Prostate gland (tissue), 2 donors: ENCODE measurements at regions not wholly inside any gene's neighbourhood (a gene's known extent, or its start where the extent isn't known, plus 50 kb on each side); places are given as distances from the start of the nearest gene placed in this dataset.

ENCODE experiments used
- DNase-seq: peaks from one replicate; pipeline ENCODE4 v3.0.0-alpha.2; 2019; ENCODE audit warnings: low spot score
- H3K27ac ChIP-seq, 2 donors: fragments of 200-600 bp; sonication (generic); 2 replicates each; pipeline ENCODE4 v1.5.1; 2017 to 2019
- H3K27me3 ChIP-seq: fragments of 200-600 bp; sonication (generic); replicated peaks from 2 replicates; pipeline ENCODE4 v1.5.1; 2019; ENCODE audit not compliant: insufficient read depth
- H3K36me3 ChIP-seq, 2 donors: fragments of 200-600 bp; sonication (generic); 1 replicate in 1 of 2; 2 replicates in 1 of 2; pipeline versions ENCODE4 v1.5.1 to v1.8.1; 2017 to 2019
- H3K4me1 ChIP-seq: fragments of 200-600 bp; sonication (generic); replicated peaks from 2 replicates; pipeline ENCODE4 v1.5.1; 2019
- H3K4me3 ChIP-seq, 2 donors: fragments of 200-600 bp; sonication (generic); 2 replicates each; pipeline ENCODE4 v1.5.1; 2017 to 2019
- H3K9me3 ChIP-seq: fragments of 200-600 bp; sonication (generic); 2 replicates; pipeline ENCODE4 v1.5.1; 2017
- POLR2A ChIP-seq: fragments of 450-650 bp; IDR thresholded peaks from one replicate; pipeline ENCODE4 v1.6.1; 2016; ENCODE audit warnings: antibody characterized with exemption, mild to moderate bottlenecking
- POLR2AphosphoS5 ChIP-seq: sonication (generic); formaldehyde crosslinking; IDR thresholded peaks from one replicate; pipeline ENCODE4 v1.6.1; 2017; ENCODE audit warnings: antibody characterized with exemption
- WGBS: methylation state at CpG from one replicate; pipeline ENCODE4 v1.1.5; 2018; 5-methylcytosine and 5-hydroxymethylcytosine counted together
- intact Hi-C: fragments of 100-400 bp; cut with DNase I; formaldehyde crosslinking; loops from one replicate; pipeline ENCODE4 v1.14.2; 2022
- TF ChIP-seq, protein P1 (sequence below), 4 experiments: fragments of 200-600 bp in 2 of 4; fragments of 450-650 bp in 2 of 4; sonication (generic) in 2 of 4; IDR thresholded peaks; 1 replicate in 3 of 4; 2 replicates in 1 of 4; pipeline ENCODE4 v1.5.1; 2016 to 2019; ENCODE audit warnings: antibody characterized with exemption in 4 of 4, mild to moderate bottlenecking in 2 of 4, moderate library complexity in 2 of 4

DNA sequence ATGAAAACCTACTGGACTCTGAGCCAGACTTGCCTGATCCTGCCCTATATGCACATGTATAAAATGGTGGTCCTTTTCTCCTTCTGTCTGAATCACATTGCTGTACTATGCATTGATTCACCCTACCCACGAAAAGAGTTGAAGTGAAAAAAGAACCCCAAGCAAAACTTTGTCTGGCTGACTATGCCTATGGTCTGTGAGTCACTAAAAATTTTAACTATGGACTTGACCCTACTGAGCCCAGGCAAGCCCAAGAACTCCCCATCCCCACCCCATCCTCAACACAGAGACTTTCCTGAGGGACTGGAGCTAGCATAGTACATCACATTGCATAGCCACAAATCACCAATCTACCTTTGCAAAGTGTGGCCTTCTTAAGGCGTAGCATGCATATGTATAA is 116.6 kb upstream of the TENM3 start:
- 87% methylated on average over 2 of the region's 2 CpGs for WGBS
- Histone ChIP-seq H3K36me3 (no peaks in the 10 kb centered on the region), H3K27ac (no peak overlapping the region), H3K4me1 (no peaks in the 10 kb centered on the region), H3K4me3 (no peak overlapping the region), H3K9me3 (no peaks in the 10 kb centered on the region), H3K27me3 (no peaks in the 10 kb centered on the region)
- intact Hi-C loops: no loop called here
- DNase-seq: no peak
- TF ChIP-seq, protein P1, sequence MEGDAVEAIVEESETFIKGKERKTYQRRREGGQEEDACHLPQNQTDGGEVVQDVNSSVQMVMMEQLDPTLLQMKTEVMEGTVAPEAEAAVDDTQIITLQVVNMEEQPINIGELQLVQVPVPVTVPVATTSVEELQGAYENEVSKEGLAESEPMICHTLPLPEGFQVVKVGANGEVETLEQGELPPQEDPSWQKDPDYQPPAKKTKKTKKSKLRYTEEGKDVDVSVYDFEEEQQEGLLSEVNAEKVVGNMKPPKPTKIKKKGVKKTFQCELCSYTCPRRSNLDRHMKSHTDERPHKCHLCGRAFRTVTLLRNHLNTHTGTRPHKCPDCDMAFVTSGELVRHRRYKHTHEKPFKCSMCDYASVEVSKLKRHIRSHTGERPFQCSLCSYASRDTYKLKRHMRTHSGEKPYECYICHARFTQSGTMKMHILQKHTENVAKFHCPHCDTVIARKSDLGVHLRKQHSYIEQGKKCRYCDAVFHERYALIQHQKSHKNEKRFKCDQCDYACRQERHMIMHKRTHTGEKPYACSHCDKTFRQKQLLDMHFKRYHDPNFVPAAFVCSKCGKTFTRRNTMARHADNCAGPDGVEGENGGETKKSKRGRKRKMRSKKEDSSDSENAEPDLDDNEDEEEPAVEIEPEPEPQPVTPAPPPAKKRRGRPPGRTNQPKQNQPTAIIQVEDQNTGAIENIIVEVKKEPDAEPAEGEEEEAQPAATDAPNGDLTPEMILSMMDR (IDR thresholded peaks at IDR 0.05): no peak
- TF ChIP-seq POLR2AphosphoS5 (no peak), POLR2A (no peak)

DNA sequence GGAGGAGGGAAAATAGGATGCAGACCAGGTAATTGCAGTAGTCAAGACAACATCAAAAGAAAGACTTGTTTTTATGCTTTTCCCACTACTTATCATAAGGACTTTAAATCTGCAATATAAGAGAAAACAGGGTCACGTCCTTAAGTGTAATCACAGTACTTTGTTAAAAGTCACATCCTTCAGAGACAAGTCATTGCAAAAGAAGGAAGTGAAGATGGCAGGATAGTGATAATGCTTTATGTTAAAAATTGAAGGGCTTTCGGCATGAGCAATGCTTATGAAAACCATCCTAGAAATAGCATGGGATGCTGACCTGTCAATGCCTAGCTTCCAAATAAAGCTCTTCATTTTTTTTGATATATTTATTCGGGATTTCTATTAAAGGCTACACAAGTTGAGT is 110.2 kb upstream of the TENM3 start:
- Histone ChIP-seq H3K27me3 (no peaks in the 10 kb centered on the region), H3K36me3 (no peaks in the 10 kb centered on the region), H3K4me1 (no peaks in the 10 kb centered on the region), H3K27ac (no peak overlapping the region), H3K4me3 (no peak overlapping the region), H3K9me3 (no peaks in the 10 kb centered on the region)
- 88% methylated on average over 3 of the region's 3 CpGs for WGBS
- DNase-seq: no peak
- intact Hi-C loops: no loop called here
- TF ChIP-seq, protein P1 (IDR thresholded peaks at IDR 0.05): no peak
- TF ChIP-seq POLR2AphosphoS5 (no peak), POLR2A (no peak)

DNA sequence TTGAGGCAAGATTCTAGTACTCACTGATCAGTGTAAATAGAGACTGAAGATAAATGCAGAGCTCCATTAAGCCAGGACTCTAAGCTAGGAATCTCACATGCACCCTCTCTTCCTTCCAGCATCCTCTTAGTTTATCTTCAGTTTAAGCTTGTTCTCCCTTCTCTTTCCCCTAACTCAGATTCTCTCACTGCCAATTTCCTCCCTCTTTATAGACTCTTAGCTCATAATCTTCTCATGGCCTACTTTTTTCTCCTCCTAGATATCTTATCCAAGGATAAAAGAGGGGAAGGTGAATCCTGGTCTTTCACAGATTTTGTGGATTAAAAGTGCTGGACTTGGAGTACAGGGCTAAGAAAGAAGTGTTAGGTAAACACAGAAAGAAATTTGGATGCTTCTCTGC is 108.9 kb upstream of the TENM3 start:
- no peak for TF ChIP-seq POLR2A
- TF ChIP-seq, protein P1 (IDR thresholded peaks at IDR 0.05): no peak
- intact Hi-C loops: no loop called here
- H3K4me3 ChIP-seq: no peak overlapping the region
- DNase-seq: no peak
- H3K27me3 ChIP-seq: no peaks in the 10 kb centered on the region
- H3K4me1 ChIP-seq: no peaks in the 10 kb centered on the region
- H3K9me3 ChIP-seq: no peaks in the 10 kb centered on the region
- H3K36me3 ChIP-seq: no peaks in the 10 kb centered on the region
- no peak overlapping the region for H3K27ac ChIP-seq

DNA sequence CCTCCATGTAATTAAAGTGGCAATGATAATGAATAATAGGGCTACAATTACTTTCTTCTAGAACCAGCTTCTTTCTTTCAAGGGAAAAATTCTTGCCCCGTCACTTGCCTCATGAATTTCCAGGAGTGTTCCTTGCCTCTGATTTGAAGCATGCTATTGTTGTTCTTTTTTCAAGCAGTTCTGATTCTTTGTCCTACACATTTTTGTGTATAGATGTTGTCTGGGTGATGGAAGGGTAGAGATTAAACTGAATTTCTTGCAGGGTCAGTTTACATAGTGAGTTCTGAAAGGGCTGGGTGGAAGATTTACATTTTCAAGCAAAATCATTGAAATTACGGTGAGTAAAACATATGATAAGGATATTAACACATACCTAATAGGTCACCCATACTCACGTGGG is 107.0 kb upstream of the TENM3 start:
- Histone ChIP-seq H3K9me3 (no peaks in the 10 kb centered on the region), H3K36me3 (no peaks in the 10 kb centered on the region), H3K4me3 (no peak overlapping the region), H3K4me1 (no peaks in the 10 kb centered on the region), H3K27ac (no peak overlapping the region), H3K27me3 (peaks cover 2% of the 10 kb centered on the region)
- 79% methylated on average over 3 of the region's 3 CpGs for WGBS
- TF ChIP-seq POLR2A: no peak
- TF ChIP-seq, protein P1 (IDR thresholded peaks at IDR 0.05): no peak
- no peak for TF ChIP-seq POLR2AphosphoS5
- intact Hi-C loops: no loop called here
- no peak for DNase-seq

DNA sequence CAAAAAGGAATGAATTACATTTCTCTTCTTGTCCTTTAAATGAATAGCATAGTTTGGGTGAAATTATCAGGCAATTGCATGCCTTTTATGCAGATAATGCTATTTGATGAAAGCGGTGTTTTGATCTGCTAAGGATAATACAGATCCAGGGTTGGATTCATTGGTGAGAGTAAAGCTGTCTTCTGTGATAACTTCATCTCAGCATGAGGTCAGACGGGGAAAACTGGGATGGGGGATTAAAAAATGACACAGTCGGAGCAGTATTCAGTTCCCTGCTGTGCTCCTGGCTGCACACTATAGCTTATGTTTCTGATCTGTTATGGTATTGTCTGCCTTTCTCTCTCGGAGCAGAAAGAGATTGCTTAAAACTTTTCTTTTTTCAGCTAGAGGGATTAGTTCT is 105.9 kb upstream of the TENM3 start:
- H3K27ac ChIP-seq: no peak overlapping the region
- no peaks in the 10 kb centered on the region for H3K36me3 ChIP-seq
- H3K4me1 ChIP-seq: no peaks in the 10 kb centered on the region
- 76% methylated on average over 4 of the region's 4 CpGs for WGBS
- no peak for TF ChIP-seq POLR2A
- TF ChIP-seq POLR2AphosphoS5: no peak
- TF ChIP-seq, protein P1 (IDR thresholded peaks at IDR 0.05): no peak
- intact Hi-C loops: no loop called here
- DNase-seq: no peak
- H3K9me3 ChIP-seq: no peaks in the 10 kb centered on the region
- peaks cover 2% of the 10 kb centered on the region for H3K27me3 ChIP-seq
- no peak overlapping the region for H3K4me3 ChIP-seq
